SU-DHL-6 (cell line): ENCODE measurements at regions not wholly inside any gene's neighbourhood (a gene's known extent, or its start where the extent isn't known, plus 50 kb on each side); places are given as distances from the start of the nearest gene placed in this dataset.

Experiments used
- H2AFZ ChIP-seq: fragments of 200-600 bp; sonication (generic); 2 replicates; pipeline ENCODE4 v1.6.1; 2014; ENCODE audit warnings: low read depth, mild to moderate bottlenecking, moderate library complexity, mixed read lengths, antibody characterized with exemption, low read length; ENCODE audit not compliant: severe bottlenecking
- H3F3A ChIP-seq: fragments of 200-600 bp; shearing (Covaris generic); 2 replicates; pipeline ENCODE4 v1.6.0; 2016; ENCODE audit warnings: antibody characterized with exemption, mild to moderate bottlenecking; ENCODE audit not compliant: insufficient read depth
- H3K27ac ChIP-seq: fragments of 200-600 bp; sonication (generic); 2 replicates; pipeline ENCODE4 v1.5.1; 2016; ENCODE audit warnings: low read depth, mild to moderate bottlenecking, low read length, moderate library complexity, mixed read lengths
- H3K27me3 ChIP-seq: fragments of 200-600 bp; sonication (generic), shearing (Covaris generic); 2 replicates; pipeline ENCODE4 v1.6.0; 2014; ENCODE audit warnings: mild to moderate bottlenecking, low read length
- H3K36me3 ChIP-seq: fragments of 200-600 bp; sonication (generic); 2 replicates; pipeline ENCODE4 v1.6.1; 2014; ENCODE audit warnings: mild to moderate bottlenecking, low read length, mixed read lengths
- H3K4me2 ChIP-seq: fragments of 300-600, 200-600 bp; shearing (Covaris generic), sonication (generic); 2 replicates; pipeline ENCODE4 v1.6.0; 2014; ENCODE audit warnings: low read length, low read depth, mild to moderate bottlenecking; ENCODE audit not compliant: poor library complexity, severe bottlenecking
- H3K4me3 ChIP-seq: fragments of 200-600 bp; sonication (generic); 2 replicates; pipeline ENCODE4 v1.5.1; 2014; ENCODE audit warnings: antibody characterized with exemption, low read length, mild to moderate bottlenecking, mixed read lengths; ENCODE audit not compliant: insufficient read depth, poor library complexity, severe bottlenecking
- H3K79me2 ChIP-seq: fragments of 200-600 bp; sonication (generic); 2 replicates; pipeline ENCODE4 v1.6.1; 2014; ENCODE audit warnings: mild to moderate bottlenecking, low read length, moderate library complexity; ENCODE audit not compliant: insufficient read depth
- H3K9ac ChIP-seq: fragments of 200-600 bp; sonication (generic); 2 replicates; pipeline ENCODE4 v1.7.0; 2014; ENCODE audit warnings: mild to moderate bottlenecking, low read length
- H3K9me2 ChIP-seq: fragments of 200-600 bp; sonication (generic); replicated peaks from 2 replicates; pipeline ENCODE4 v1.6.1; 2014; ENCODE audit warnings: low read length; ENCODE audit not compliant: insufficient read depth
- H3K9me3 ChIP-seq: fragments of 200-600 bp; sonication (generic); 2 replicates; pipeline ENCODE4 v1.6.1; 2014; ENCODE audit warnings: low read length, mixed read lengths; ENCODE audit not compliant: insufficient read depth
- H4K20me1 ChIP-seq: fragments of 200-600 bp; sonication (generic); 2 replicates; pipeline ENCODE4 v1.6.1; 2014; ENCODE audit warnings: low read depth, mild to moderate bottlenecking, antibody characterized with exemption, low read length, moderate library complexity, mixed read lengths
- CTCF ChIP-seq: fragments of 200-600 bp; sonication (generic); IDR thresholded peaks from one replicate; pipeline ENCODE4 v1.5.1; 2017; ENCODE audit warnings: antibody characterized with exemption, mild to moderate bottlenecking, low read length, moderate library complexity; ENCODE audit not compliant: insufficient read depth, poor library complexity, severe bottlenecking
- EZH2phosphoT487 ChIP-seq: fragments of 200-600 bp; sonication (generic), shearing (Covaris generic); conservative IDR thresholded peaks from 2 replicates; pipeline ENCODE4 v1.6.1; 2018; ENCODE audit warnings: mild to moderate bottlenecking, antibody characterized with exemption, low read length, moderate library complexity, mixed read lengths

GRCh38 chr16:85193876-85194275, 81.6 kb upstream of the CIBAR2 start:
- Histone ChIP-seq H3K27me3 (no peaks in the 10 kb centered on the region), H3K4me3 (no peak overlapping the region), H3F3A (no peaks in the 10 kb centered on the region), H3K9me3 (no peaks in the 10 kb centered on the region), H3K9ac (no peak overlapping the region), H3K9me2 (no peaks in the 10 kb centered on the region), H3K36me3 (no peaks in the 10 kb centered on the region), H3K27ac (no peak overlapping the region), H2AFZ (no peak overlapping the region), H3K4me2 (no peak overlapping the region), H4K20me1 (no peaks in the 10 kb centered on the region), H3K79me2 (no peaks in the 10 kb centered on the region)
- TF ChIP-seq EZH2phosphoT487, result no peak
- TF ChIP-seq CTCF, result no peak

GRCh38 chr16:85194307-85195270, 82.3 kb upstream of the CIBAR2 start:
- Histone ChIP-seq H3K36me3 (no peaks in the 10 kb centered on the region), H3K4me3 (no peak overlapping the region), H3K4me2 (no peak overlapping the region), H2AFZ (no peak overlapping the region), H3K9me2 (no peaks in the 10 kb centered on the region), H3K27me3 (no peaks in the 10 kb centered on the region), H4K20me1 (no peaks in the 10 kb centered on the region), H3F3A (no peaks in the 10 kb centered on the region), H3K9ac (no peak overlapping the region), H3K79me2 (no peaks in the 10 kb centered on the region), H3K27ac (no peak overlapping the region), H3K9me3 (no peaks in the 10 kb centered on the region)
- TF ChIP-seq CTCF, result no peak

GRCh38 chr16:85195271-85195647, 83.0 kb upstream of the CIBAR2 start:
- Histone ChIP-seq H4K20me1 (no peaks in the 10 kb centered on the region), H3K9me2 (no peaks in the 10 kb centered on the region), H3K9ac (no peak overlapping the region), H2AFZ (no peak overlapping the region), H3K27me3 (no peaks in the 10 kb centered on the region), H3F3A (no peaks in the 10 kb centered on the region), H3K9me3 (no peaks in the 10 kb centered on the region), H3K27ac (no peak overlapping the region), H3K4me2 (no peak overlapping the region), H3K79me2 (no peaks in the 10 kb centered on the region), H3K36me3 (no peaks in the 10 kb centered on the region), H3K4me3 (no peak overlapping the region)
- TF ChIP-seq CTCF (no peak), EZH2phosphoT487 (no peak)
